Adrenal gland (tissue), 9 donors: ENCODE measurements at regions not wholly inside any gene's neighbourhood (a gene's known extent, or its start where the extent isn't known, plus 50 kb on each side); places are given as distances from the start of the nearest gene placed in this dataset.

Experiments
- DNase-seq, 7 donors: peaks; one replicate each; pipeline ENCODE4 v3.0.0-alpha.2; 2019 to 2020
- H3K27ac ChIP-seq, 5 donors: fragments of 200-600 bp; sonication (generic) in 4 of 5; 1 replicate in 3 of 5; 2 replicates in 2 of 5; pipeline versions ENCODE4 v1.5.1 to v1.8.0; 2016 to 2020; ENCODE audit warnings: mild to moderate bottlenecking in 1 of 5
- H3K27me3 ChIP-seq: fragments of 200-600 bp; 2 replicates; pipeline ENCODE4 v1.8.0; 2021
- H3K36me3 ChIP-seq, 2 donors: fragments of 200-600 bp; replicated peaks in 1 of 2; 1 replicate in 1 of 2; 2 replicates in 1 of 2; pipeline versions ENCODE4 v1.5.1 to v1.8.0; 2018 to 2022
- H3K4me1 ChIP-seq, 2 donors: fragments of 200-600 bp; replicated peaks in 1 of 2; 1 replicate in 1 of 2; 2 replicates in 1 of 2; pipeline versions ENCODE4 v1.5.1 to v1.8.0; 2018 to 2021
- H3K4me3 ChIP-seq, 4 donors: fragments of 200-600 bp; sonication (generic) in 3 of 4; one replicate each; pipeline ENCODE4 v1.5.1; 2016 to 2018
- H3K9me3 ChIP-seq, 3 donors: fragments of 200-600 bp; sonication (generic) in 1 of 3; replicated peaks in 1 of 3; 1 replicate in 2 of 3; 2 replicates in 1 of 3; pipeline versions ENCODE4 v1.5.1 to v1.8.0; 2016 to 2021
- POLR2A ChIP-seq, 2 donors: fragments of 450-650 bp; IDR thresholded peaks; one replicate each; pipeline ENCODE4 v1.6.1; 2017; ENCODE audit warnings: antibody characterized with exemption in 2 of 2, mild to moderate bottlenecking in 2 of 2, moderate library complexity in 1 of 2
- WGBS, 4 donors: extraction: QIAGEN DNeasy Blood & Tissue Kit in 2 of 4; methylation state at CpG; one replicate each; pipeline versions ENCODE4 v1.1.5 to v1.1.7; 2013 to 2017; 5-methylcytosine and 5-hydroxymethylcytosine counted together
- intact Hi-C, 2 donors: fragments of 100-400 bp; cut with DNase I; formaldehyde crosslinking; loops; one replicate each; pipeline versions ENCODE4 v1.14.1 to v1.15.0; 2022 to 2023
- TF ChIP-seq, protein P1 (sequence below), 6 experiments: fragments of 450-650 bp in 4 of 6; fragments of 200-600 bp in 2 of 6; sonication (generic) in 1 of 6; IDR thresholded peaks; 1 replicate in 5 of 6; 2 replicates in 1 of 6; pipeline versions ENCODE4 v1.5.1 to v1.8.0; 2016 to 2021; ENCODE audit warnings: antibody characterized with exemption in 6 of 6, mild to moderate bottlenecking in 2 of 6, moderate library complexity in 1 of 6
- donor health status: healthy with polysubstance abuse.
- donor health status: Bipolar disorder and iron deficiency.
- donor health status: DM: yes; HTN: yes; CAD: no.
- donor health status: DM: no; HTN: no; CAD: no.
- donor health status: DM: no; HTN: no; CAD: no.

DNA sequence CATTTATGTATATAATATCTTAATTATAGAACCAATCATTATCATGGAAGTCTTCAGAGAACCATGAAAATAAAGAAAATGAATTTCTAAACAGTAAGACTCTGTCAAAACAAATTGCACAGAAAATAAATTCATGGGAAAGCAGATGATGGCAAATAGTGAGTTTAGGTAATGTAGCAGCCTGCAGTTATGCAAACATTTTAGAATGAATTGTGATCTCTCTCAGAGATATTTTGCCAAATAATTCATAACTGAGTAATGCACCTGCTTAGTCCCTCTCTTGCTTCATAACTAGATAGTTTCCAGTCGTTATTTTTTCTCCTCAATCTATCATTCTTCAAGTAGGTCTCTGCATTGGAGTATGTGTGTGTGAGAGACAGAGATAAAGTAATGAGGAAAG is 492.7 kb upstream of the THBS1 start:
- DNase-seq = no peak
- Histone ChIP-seq H3K4me3 (no peak overlapping the region), H3K27me3 (peaks cover 10% of the 10 kb centered on the region), H3K27ac (no peak overlapping the region), H3K4me1 (no peaks in the 10 kb centered on the region), H3K9me3 (no peaks in the 10 kb centered on the region), H3K36me3 (no peaks in the 10 kb centered on the region)
- WGBS, 4 donors = 42 to 49% (median 46%) methylated on average over 1 of the region's 1 CpG
- TF ChIP-seq POLR2A (IDR thresholded peaks at IDR 0.05) = no peak
- TF ChIP-seq, protein P1, sequence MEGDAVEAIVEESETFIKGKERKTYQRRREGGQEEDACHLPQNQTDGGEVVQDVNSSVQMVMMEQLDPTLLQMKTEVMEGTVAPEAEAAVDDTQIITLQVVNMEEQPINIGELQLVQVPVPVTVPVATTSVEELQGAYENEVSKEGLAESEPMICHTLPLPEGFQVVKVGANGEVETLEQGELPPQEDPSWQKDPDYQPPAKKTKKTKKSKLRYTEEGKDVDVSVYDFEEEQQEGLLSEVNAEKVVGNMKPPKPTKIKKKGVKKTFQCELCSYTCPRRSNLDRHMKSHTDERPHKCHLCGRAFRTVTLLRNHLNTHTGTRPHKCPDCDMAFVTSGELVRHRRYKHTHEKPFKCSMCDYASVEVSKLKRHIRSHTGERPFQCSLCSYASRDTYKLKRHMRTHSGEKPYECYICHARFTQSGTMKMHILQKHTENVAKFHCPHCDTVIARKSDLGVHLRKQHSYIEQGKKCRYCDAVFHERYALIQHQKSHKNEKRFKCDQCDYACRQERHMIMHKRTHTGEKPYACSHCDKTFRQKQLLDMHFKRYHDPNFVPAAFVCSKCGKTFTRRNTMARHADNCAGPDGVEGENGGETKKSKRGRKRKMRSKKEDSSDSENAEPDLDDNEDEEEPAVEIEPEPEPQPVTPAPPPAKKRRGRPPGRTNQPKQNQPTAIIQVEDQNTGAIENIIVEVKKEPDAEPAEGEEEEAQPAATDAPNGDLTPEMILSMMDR (IDR thresholded peaks at IDR 0.05) = no peak
- intact Hi-C loops = no loop called here

DNA sequence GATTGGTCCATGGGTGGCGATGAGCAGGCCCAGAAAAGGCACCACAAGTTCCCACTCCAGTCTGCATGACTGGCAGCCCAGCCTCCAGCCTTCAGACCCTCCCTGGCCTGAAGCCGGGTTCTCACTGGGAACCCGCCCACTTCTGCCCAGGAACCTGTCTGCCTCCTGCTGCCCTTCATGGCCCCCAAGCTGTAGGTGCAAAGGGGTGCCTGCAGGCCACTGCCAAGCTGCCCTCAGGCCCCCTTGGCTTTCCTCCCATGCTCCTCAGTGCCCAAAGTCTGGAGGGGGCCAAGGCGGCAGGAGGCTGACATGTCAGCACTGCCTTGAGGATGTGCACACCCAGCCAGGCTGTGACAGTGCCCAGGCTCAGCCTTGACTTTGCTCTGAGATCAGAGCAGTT is 488.5 kb upstream of the THBS1 start:
- Histone ChIP-seq H3K4me1 (no peaks in the 10 kb centered on the region), H3K27me3 (peaks cover 11% of the 10 kb centered on the region), H3K9me3 (no peaks in the 10 kb centered on the region), H3K36me3 (no peaks in the 10 kb centered on the region), H3K27ac (no peak overlapping the region), H3K4me3 (no peak overlapping the region)
- intact Hi-C loops = no loop called here
- no peak for DNase-seq
- no peak for TF ChIP-seq POLR2A (IDR thresholded peaks at IDR 0.05)
- TF ChIP-seq, protein P1 (IDR thresholded peaks at IDR 0.05) = no peak
- 85 to 100% (median 90%) methylated on average over 1 to 4 of the region's 4 CpGs; no CpG with 5 or more reads in 1 of the 4 donors for WGBS, 4 donors

DNA sequence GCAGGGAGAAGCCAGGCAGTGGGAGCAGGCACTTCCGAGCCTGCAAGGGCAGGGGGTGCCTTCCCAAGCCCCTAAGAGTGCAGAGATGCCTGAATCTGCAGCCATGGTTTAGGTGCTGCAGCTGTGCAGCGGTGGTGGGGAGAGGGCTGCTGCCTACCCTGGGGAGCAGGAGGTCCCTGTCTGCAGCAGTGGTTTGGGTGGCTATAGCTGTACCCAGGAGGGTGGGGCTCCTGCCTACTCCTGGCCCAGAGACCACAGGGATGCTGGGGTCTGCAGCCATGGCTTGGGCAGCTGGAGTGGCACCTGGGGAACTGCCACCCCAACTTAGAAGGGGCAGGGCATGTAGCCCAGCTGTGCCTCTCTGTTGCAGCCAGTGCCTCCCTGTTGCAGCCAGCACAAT is 488.1 kb upstream of the THBS1 start:
- intact Hi-C loops = no loop called here
- no peak for TF ChIP-seq POLR2A (IDR thresholded peaks at IDR 0.05)
- TF ChIP-seq, protein P1 (IDR thresholded peaks at IDR 0.05) = no peak
- 74 to 83% (median 75%) methylated on average over 2 of the region's 2 CpGs; no CpG with 5 or more reads in 1 of the 4 donors for WGBS, 4 donors
- DNase-seq = no peak
- Histone ChIP-seq H3K27me3 (peaks cover 11% of the 10 kb centered on the region), H3K9me3 (no peaks in the 10 kb centered on the region), H3K36me3 (no peaks in the 10 kb centered on the region), H3K4me3 (no peak overlapping the region), H3K27ac (no peak overlapping the region), H3K4me1 (no peaks in the 10 kb centered on the region)

DNA sequence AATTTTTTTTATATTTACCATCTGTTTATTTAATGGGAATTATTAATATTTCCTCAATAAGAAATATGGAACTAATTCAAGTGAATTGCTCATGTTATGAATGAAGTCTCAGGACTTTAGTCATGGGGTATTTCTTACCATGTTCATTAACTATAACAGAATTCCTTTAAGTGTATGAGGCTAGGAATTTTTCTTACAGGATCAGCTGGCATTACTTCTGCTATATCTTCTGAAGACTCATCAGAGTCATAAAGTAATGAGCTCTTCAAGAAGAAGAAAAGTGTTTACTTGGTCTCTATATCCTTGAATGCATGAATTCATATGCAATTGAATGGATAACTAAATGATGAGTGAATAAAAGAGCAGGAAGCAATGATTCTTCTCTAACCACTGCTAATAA is 486.8 kb upstream of the THBS1 start:
- Histone ChIP-seq H3K27me3 (peaks cover 5% of the 10 kb centered on the region), H3K4me1 (no peaks in the 10 kb centered on the region), H3K27ac (no peak overlapping the region), H3K9me3 (no peaks in the 10 kb centered on the region), H3K4me3 (no peak overlapping the region), H3K36me3 (no peaks in the 10 kb centered on the region)
- DNase-seq = no peak
- TF ChIP-seq, protein P1 (IDR thresholded peaks at IDR 0.05) = no peak
- no peak for TF ChIP-seq POLR2A (IDR thresholded peaks at IDR 0.05)
- intact Hi-C loops = no loop called here
